K562 (cell line): ENCODE measurements at regions not wholly inside any gene's neighbourhood (a gene's known extent, or its start where the extent isn't known, plus 50 kb on each side); places are given as distances from the start of the nearest gene placed in this dataset.

ENCODE experiments used
- ATAC-seq: fragments of 200-7000 bp; cut with Tn5 transposase; 3 replicates; pipeline ENCODE4 v1.9.1; 2020; ENCODE audit warnings: moderate library complexity
- BruUV-seq: library from RNA; stranded (reverse); fragments of 400-500 nt; replicated peaks from 2 replicates; lab custom pipeline; 2021; lab: Mats Ljungman, UMichigan
- CTCF ChIA-PET: fragments of 300-600 bp; formaldehyde crosslinking; extraction: SDS; loops from one replicate; lab custom pipeline; 2021; ENCODE audit warnings: low intra/inter-chr PET ratio; lab: Yijun Ruan, JAX
- POLR2A ChIA-PET: fragments of 300-600, 350-650 bp; sonication (Branson Sonifier 250); formaldehyde crosslinking; extraction: SDS; loops from one replicate; lab custom pipeline; 2021; ENCODE audit warnings: antibody characterized with exemption, inconsistent platforms; lab: Yijun Ruan, JAX
- DNase-seq, 4 experiments: peaks; one replicate each; pipeline versions ENCODE4 v3.0.0 to v3.0.0-alpha.2; 2011 to 2018; ENCODE audit warnings: low spot score in 3 of 4, mixed read lengths in 3 of 4; ENCODE audit errors: extremely low read depth in 1 of 4
- FAIRE-seq: peaks from 2 replicates; lab custom pipeline; 2011; peaks lifted over from hg19 to GRCh38; lab: Jason Lieb, UNC
- H2AFZ ChIP-seq: 2 replicates; pipeline ENCODE4 v1.6.0; 2011; ENCODE audit warnings: low read depth, low read length, control low read depth, inconsistent platforms
- H3K27ac ChIP-seq: fragments of 200-600 bp; 3 replicates; pipeline ENCODE4 v1.8.0; 2011; ENCODE audit warnings: low read depth, mild to moderate bottlenecking, control low read depth, inconsistent platforms, low read length, moderate library complexity, mixed read lengths; ENCODE audit errors: extremely low read depth
- H3K27me3 ChIP-seq, 2 experiments: fragments of 300-600 bp in 1 of 2; 2 replicates in 1 of 2; 3 replicates in 1 of 2; pipeline versions ENCODE4 v1.6.0 to v1.8.0; 2011; ENCODE audit warnings: inconsistent platforms in 2 of 2, low read length in 2 of 2, mild to moderate bottlenecking in 1 of 2, mixed read lengths in 1 of 2, moderate library complexity in 1 of 2; ENCODE audit not compliant: control insufficient read depth in 2 of 2, insufficient read depth in 2 of 2
- H3K36me3 ChIP-seq: fragments of 300-600 bp; 3 replicates; pipeline ENCODE4 v1.8.0; 2011; ENCODE audit warnings: mild to moderate bottlenecking, low read length, inconsistent platforms; ENCODE audit not compliant: control insufficient read depth, insufficient read depth
- H3K4me1 ChIP-seq, 2 experiments: fragments of 200-600 bp in 1 of 2; replicated peaks in 1 of 2; 2 replicates in 1 of 2; 3 replicates in 1 of 2; pipeline versions ENCODE4 v1.5.1 to v1.8.0; 2011; ENCODE audit warnings: inconsistent platforms in 2 of 2, low read length in 2 of 2, mild to moderate bottlenecking in 1 of 2, mixed read lengths in 1 of 2, moderate library complexity in 1 of 2; ENCODE audit not compliant: control insufficient read depth in 2 of 2, insufficient read depth in 2 of 2
- H3K4me2 ChIP-seq: 2 replicates; pipeline ENCODE4 v1.6.1; 2011; ENCODE audit warnings: low read length, control low read depth, inconsistent platforms, mixed read lengths; ENCODE audit not compliant: insufficient read depth
- H3K4me3 ChIP-seq: fragments of 200-600 bp; sonication (generic), shearing (Covaris generic); 2 replicates; pipeline ENCODE4 v1.5.1; 2016; ENCODE audit warnings: control low read depth, inconsistent platforms
- H3K79me2 ChIP-seq: fragments of 200-600 bp; 3 replicates; pipeline ENCODE4 v1.8.0; 2011; ENCODE audit warnings: low read length, inconsistent platforms; ENCODE audit not compliant: control insufficient read depth, insufficient read depth
- H3K9ac ChIP-seq, 2 experiments: 2 replicates each; pipeline versions ENCODE4 v1.6.0 to v1.6.1; 2011; ENCODE audit warnings: low read depth in 2 of 2, low read length in 2 of 2, control low read depth in 1 of 2, inconsistent platforms in 1 of 2, mild to moderate bottlenecking in 1 of 2, mixed read lengths in 1 of 2; ENCODE audit not compliant: insufficient read depth in 1 of 2
- H3K9me1 ChIP-seq: one replicate; pipeline ENCODE4 v1.6.0; 2011; ENCODE audit warnings: inconsistent platforms, mild to moderate bottlenecking, low read length, moderate library complexity; ENCODE audit not compliant: control insufficient read depth, insufficient read depth
- H3K9me3 ChIP-seq: replicated peaks from 2 replicates; pipeline ENCODE4 v1.5.1; 2011; ENCODE audit warnings: low read depth, low read length, inconsistent platforms; ENCODE audit not compliant: control insufficient read depth, insufficient read depth
- H4K20me1 ChIP-seq: replicated peaks from 2 replicates; pipeline ENCODE4 v1.6.1; 2011; ENCODE audit warnings: low read length, inconsistent platforms, mixed read lengths; ENCODE audit not compliant: control insufficient read depth, insufficient read depth
- CBX3 ChIP-seq, 2 experiments: IDR thresholded peaks; 1 replicate in 1 of 2; 2 replicates in 1 of 2; pipeline ENCODE4 v1.6.1; 2012; ENCODE audit warnings: inconsistent platforms in 2 of 2, low read length in 2 of 2, borderline replicate concordance in 1 of 2, control low read depth in 1 of 2
- GTF2B ChIP-seq: IDR thresholded peaks from 2 replicates; pipeline ENCODE4 v1.6.1; 2011; ENCODE audit not compliant: insufficient read length; ENCODE audit errors: extremely low read depth
- HLTF ChIP-seq: fragments of 450-650 bp; IDR thresholded peaks from 2 replicates; pipeline ENCODE4 v1.6.1; 2016
- NELFE ChIP-seq: IDR thresholded peaks from 2 replicates; pipeline ENCODE4 v1.6.1; 2011; ENCODE audit warnings: mild to moderate bottlenecking; ENCODE audit not compliant: insufficient read depth, insufficient read length
- PCBP1 ChIP-seq: fragments of 200-400 bp; formaldehyde crosslinking; IDR thresholded peaks from 2 replicates; pipeline ENCODE4 v1.6.1; 2018; ENCODE audit warnings: mild to moderate bottlenecking, low read depth, low read length; ENCODE audit not compliant: poor library complexity, severe bottlenecking
- POLR2A ChIP-seq: fragments of 450-650 bp; conservative IDR thresholded peaks from 2 replicates; pipeline ENCODE4 v1.6.1; 2016
- POLR3A ChIP-seq: IDR thresholded peaks from 2 replicates; pipeline ENCODE4 v1.6.1; 2011; ENCODE audit warnings: borderline replicate concordance, mild to moderate bottlenecking, moderate library complexity; ENCODE audit not compliant: insufficient read length, insufficient read depth; ENCODE audit errors: extremely low read depth
- TAF15 ChIP-seq: fragments of 200-400 bp; formaldehyde crosslinking; IDR thresholded peaks from 2 replicates; pipeline ENCODE4 v1.6.1; 2017; ENCODE audit warnings: mild to moderate bottlenecking, low read depth, low read length, moderate library complexity
- WHSC1 ChIP-seq: IDR thresholded peaks from one replicate; pipeline ENCODE4 v1.6.1; 2012; ENCODE audit warnings: low read length, control low read depth, inconsistent platforms
- ZFX ChIP-seq: sonication (generic); formaldehyde crosslinking; IDR thresholded peaks from 2 replicates; pipeline ENCODE4 v1.8.0; 2022; ENCODE audit warnings: mild to moderate bottlenecking, missing genetic modification reagents, moderate library complexity
- ZNF398 ChIP-seq: fragments of 250-450 bp; sonication (Bioruptor Pico); IDR thresholded peaks from 2 replicates; pipeline ENCODE4 v1.8.0; 2021; ENCODE audit warnings: moderate library complexity, mild to moderate bottlenecking, inconsistent platforms
- ZNF431 ChIP-seq: sonication (generic); formaldehyde crosslinking; IDR thresholded peaks from 2 replicates; pipeline ENCODE4 v1.8.0; 2022; ENCODE audit warnings: mild to moderate bottlenecking, missing genetic modification reagents
- ZNF445 ChIP-seq: fragments of 250-450 bp; sonication (Bioruptor Pico); IDR thresholded peaks from 2 replicates; pipeline ENCODE4 v1.4.0; 2020; ENCODE audit warnings: low read depth, mild to moderate bottlenecking, moderate library complexity
- ZNF644 ChIP-seq: fragments of 200-800 bp; sonication (Bioruptor generic); IDR thresholded peaks from 2 replicates; pipeline ENCODE4 v1.6.1; 2016; ENCODE audit warnings: low read depth, missing genetic modification characterization, missing compliant biosample characterization
- ZNF717 ChIP-seq: fragments of 250-450 bp; sonication (Bioruptor Pico); IDR thresholded peaks from 2 replicates; pipeline ENCODE4 v1.5.0; 2021
- ZNF785 ChIP-seq: fragments of 250-450 bp; sonication (Bioruptor Pico); IDR thresholded peaks from 2 replicates; pipeline ENCODE4 v1.4.0; 2020; ENCODE audit warnings: mild to moderate bottlenecking
- WGBS: fragments of 100-300 bp; shearing (Covaris generic); methylation state at CpG from one replicate; pipeline ENCODE4 v1.1.6; 2016; ENCODE audit warnings: low coverage, mixed read lengths; ENCODE audit not compliant: insufficient coverage; ENCODE audit errors: missing lambda C conversion rate; 5-methylcytosine and 5-hydroxymethylcytosine counted together
- in situ Hi-C: fragments of 300-500 bp; cut with MboI; formaldehyde crosslinking; loops from 4 replicates; pipeline ENCODE4 v1.15.0; 2018; ENCODE audit warnings: inconsistent platforms, mixed read lengths
- intact Hi-C: fragments of 100-400 bp; cut with micrococcal nuclease; formaldehyde crosslinking; loops from 2 replicates; pipeline ENCODE4 v1.14.2; 2022

GRCh38 chr6:112773187-112773586, 426.1 kb downstream of the RFPL4B start:
- Histone ChIP-seq H2AFZ (no peak overlapping the region), H3K9me3 (no peaks in the 10 kb centered on the region), H4K20me1 (no peaks in the 10 kb centered on the region), H3K4me2 (no peak overlapping the region), H3K9ac (no peak overlapping the region), H3K4me3 (no peak overlapping the region), H3K36me3 (no peaks in the 10 kb centered on the region), H3K79me2 (no peaks in the 10 kb centered on the region), H3K27me3 (no peaks in the 10 kb centered on the region), H3K4me1 (no peaks in the 10 kb centered on the region), H3K9me1 (no peaks in the 10 kb centered on the region), H3K27ac (no peak overlapping the region)
- no peak for ATAC-seq
- no peak for FAIRE-seq
- no peak for TF ChIP-seq PCBP1
- TF ChIP-seq ZNF445 = no peak
- in situ Hi-C loops (no loop called here), intact Hi-C loops (no loop called here)
- ChIA-PET POLR2A (no interaction called here), CTCF (no interaction called here)
- WGBS = 0% methylated on average over 1 of the region's 1 CpG
- BruUV-seq = no TSS peak
- DNase-seq = no peak

GRCh38 chr6:112774319-112774718, 427.2 kb downstream of the RFPL4B start:
- Histone ChIP-seq H3K4me2 (no peak overlapping the region), H3K9ac (no peak overlapping the region), H4K20me1 (no peaks in the 10 kb centered on the region), H3K79me2 (no peaks in the 10 kb centered on the region), H3K4me3 (no peak overlapping the region), H3K36me3 (no peaks in the 10 kb centered on the region), H2AFZ (no peak overlapping the region), H3K4me1 (no peaks in the 10 kb centered on the region), H3K27me3 (no peaks in the 10 kb centered on the region), H3K9me3 (no peaks in the 10 kb centered on the region), H3K27ac (no peak overlapping the region), H3K9me1 (no peaks in the 10 kb centered on the region)
- intact Hi-C loops = no loop called here
- no peak for ATAC-seq
- 0% methylated on average over 4 of the region's 4 CpGs for WGBS
- POLR2A ChIA-PET = no interaction called here
- no peak for DNase-seq
- in situ Hi-C loops = no loop called here
- no TSS peak for BruUV-seq
- CTCF ChIA-PET = no interaction called here
- FAIRE-seq = no peak
- TF ChIP-seq ZNF398 (CRISPR knock-in tag) = no peak
- no peak for TF ChIP-seq GTF2B
- no peak for TF ChIP-seq NELFE
- TF ChIP-seq ZFX (CRISPR knock-in tag) = no peak
- TF ChIP-seq ZNF717 (CRISPR knock-in tag) = no peak
- no peak for TF ChIP-seq ZNF644
- TF ChIP-seq WHSC1 = no peak
- TF ChIP-seq ZNF785 (CRISPR knock-in tag) = no peak
- TF ChIP-seq POLR2A = no peak
- TF ChIP-seq CBX3 (IDR thresholded peaks at IDR 0.05; ENCODE audit: borderline replicate concordance in 1 of 2, low read length in 2 of 2) = no peak
- no peak for TF ChIP-seq TAF15
- TF ChIP-seq HLTF = no peak
- TF ChIP-seq POLR3A = no peak
- no peak for TF ChIP-seq ZNF431 (CRISPR knock-in tag)
